PC-3 (cell line): ENCODE measurements at regions not wholly inside any gene's neighbourhood (a gene's known extent, or its start where the extent isn't known, plus 50 kb on each side); places are given as distances from the start of the nearest gene placed in this dataset.

Experiments used
- EZH2 ChIP-seq: fragments of 300-600 bp; sonication (generic); IDR thresholded peaks from one replicate; pipeline ENCODE4 v1.6.1; 2017; ENCODE audit warnings: antibody characterized with exemption, mild to moderate bottlenecking, low read length; ENCODE audit not compliant: unreplicated experiment
- EZH2phosphoT487 ChIP-seq: fragments of 300-600 bp; sonication (generic); IDR thresholded peaks from 2 replicates; pipeline ENCODE4 v1.6.1; 2018; ENCODE audit warnings: mild to moderate bottlenecking, antibody characterized with exemption, low read length, borderline replicate concordance
- TF ChIP-seq, protein P1 (sequence below): fragments of 300-600 bp; sonication (generic); conservative IDR thresholded peaks from 2 replicates; pipeline ENCODE4 v1.5.1; 2017; ENCODE audit warnings: antibody characterized with exemption, low read depth, mild to moderate bottlenecking, low read length

DNA sequence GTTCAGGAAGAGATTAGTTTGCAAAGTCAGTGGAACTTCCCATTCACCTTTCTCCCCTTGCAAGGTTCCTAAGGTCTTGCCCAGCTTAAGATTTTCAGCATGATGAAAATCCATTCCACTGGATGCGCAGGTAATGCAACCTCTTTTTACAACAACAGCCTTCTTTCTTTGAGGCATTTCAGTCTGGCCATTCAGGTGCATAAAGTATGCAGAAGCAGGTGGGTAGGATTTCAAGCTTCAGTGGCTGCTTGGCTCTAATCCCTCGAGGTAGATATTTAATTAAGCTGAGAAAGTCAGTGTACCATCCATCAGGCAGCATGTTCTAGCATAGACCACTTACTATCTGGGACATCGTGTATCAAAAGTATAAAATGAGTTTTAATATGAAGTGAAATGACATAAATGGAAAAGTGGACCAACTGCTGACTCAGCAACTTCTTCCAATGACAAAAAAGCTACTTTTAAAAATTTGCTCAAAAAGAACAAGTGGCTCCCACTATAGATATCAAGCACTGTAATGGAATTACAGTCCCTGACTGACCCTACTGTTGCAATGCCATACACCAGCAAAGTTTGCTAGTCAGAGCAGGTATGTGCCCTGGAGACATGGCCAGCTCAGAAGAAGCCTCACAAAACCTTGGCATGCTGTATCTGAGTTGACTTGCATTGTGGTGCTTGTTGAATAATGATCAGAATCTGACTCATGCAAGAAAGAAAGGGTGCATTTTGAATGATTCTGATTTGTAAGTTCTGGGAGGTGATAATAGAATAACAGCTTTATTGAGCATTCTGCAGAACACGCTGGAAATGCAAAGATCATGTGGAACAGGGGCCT is 459.9 kb upstream of the MCTP2 start:
- TF ChIP-seq, protein P1, sequence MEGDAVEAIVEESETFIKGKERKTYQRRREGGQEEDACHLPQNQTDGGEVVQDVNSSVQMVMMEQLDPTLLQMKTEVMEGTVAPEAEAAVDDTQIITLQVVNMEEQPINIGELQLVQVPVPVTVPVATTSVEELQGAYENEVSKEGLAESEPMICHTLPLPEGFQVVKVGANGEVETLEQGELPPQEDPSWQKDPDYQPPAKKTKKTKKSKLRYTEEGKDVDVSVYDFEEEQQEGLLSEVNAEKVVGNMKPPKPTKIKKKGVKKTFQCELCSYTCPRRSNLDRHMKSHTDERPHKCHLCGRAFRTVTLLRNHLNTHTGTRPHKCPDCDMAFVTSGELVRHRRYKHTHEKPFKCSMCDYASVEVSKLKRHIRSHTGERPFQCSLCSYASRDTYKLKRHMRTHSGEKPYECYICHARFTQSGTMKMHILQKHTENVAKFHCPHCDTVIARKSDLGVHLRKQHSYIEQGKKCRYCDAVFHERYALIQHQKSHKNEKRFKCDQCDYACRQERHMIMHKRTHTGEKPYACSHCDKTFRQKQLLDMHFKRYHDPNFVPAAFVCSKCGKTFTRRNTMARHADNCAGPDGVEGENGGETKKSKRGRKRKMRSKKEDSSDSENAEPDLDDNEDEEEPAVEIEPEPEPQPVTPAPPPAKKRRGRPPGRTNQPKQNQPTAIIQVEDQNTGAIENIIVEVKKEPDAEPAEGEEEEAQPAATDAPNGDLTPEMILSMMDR, result no peak
- TF ChIP-seq EZH2, result no peak
- no peak for TF ChIP-seq EZH2phosphoT487
